Neural cell (in vitro differentiated cells): ENCODE measurements at regions not wholly inside any gene's neighbourhood (a gene's known extent, or its start where the extent isn't known, plus 50 kb on each side); places are given as distances from the start of the nearest gene placed in this dataset.

Source experiments
- H2AFZ ChIP-seq: fragments of 200-600, 300-800 bp; sonication (generic), shearing (Covaris generic); 2 replicates; pipeline ENCODE4 v1.6.0; 2014; ENCODE audit warnings: low read depth, mild to moderate bottlenecking, antibody characterized with exemption, low read length, moderate library complexity
- H3F3A ChIP-seq: fragments of 200-600 bp; shearing (Covaris generic); 2 replicates; pipeline ENCODE4 v1.6.1; 2016; ENCODE audit warnings: mild to moderate bottlenecking, moderate library complexity, mixed read lengths, antibody characterized with exemption, low read length; ENCODE audit not compliant: insufficient read depth, poor library complexity, severe bottlenecking
- H3K27ac ChIP-seq: fragments of 200-600, 300-800 bp; sonication (generic), shearing (Covaris generic); 2 replicates; pipeline ENCODE4 v1.5.1; 2014; ENCODE audit warnings: mild to moderate bottlenecking, low read length, moderate library complexity
- H3K27me3 ChIP-seq: fragments of 300-800, 200-600 bp; sonication (generic), shearing (Covaris generic); 2 replicates; pipeline ENCODE4 v1.6.0; 2014; ENCODE audit warnings: mild to moderate bottlenecking, low read depth, low read length, moderate library complexity; ENCODE audit not compliant: insufficient read depth
- H3K36me3 ChIP-seq: fragments of 300-800, 200-600 bp; sonication (generic), shearing (Covaris generic); 2 replicates; pipeline ENCODE4 v1.5.1; 2014; ENCODE audit warnings: mild to moderate bottlenecking, antibody characterized with exemption, low read length, moderate library complexity; ENCODE audit not compliant: insufficient read depth
- H3K4me2 ChIP-seq: fragments of 300-800, 200-600 bp; sonication (generic), shearing (Covaris generic); 2 replicates; pipeline ENCODE4 v1.6.0; 2014; ENCODE audit warnings: mild to moderate bottlenecking, low read length
- H3K4me3 ChIP-seq: fragments of 300-800, 200-600 bp; sonication (generic), shearing (Covaris generic); 2 replicates; pipeline ENCODE4 v1.5.1; 2014; ENCODE audit warnings: mild to moderate bottlenecking, low read length, moderate library complexity
- H3K79me2 ChIP-seq: fragments of 200-600 bp; shearing (Covaris generic); replicated peaks from 2 replicates; pipeline ENCODE4 v1.6.0; 2014; ENCODE audit warnings: mild to moderate bottlenecking, low read length, moderate library complexity; ENCODE audit not compliant: insufficient read depth
- H3K9ac ChIP-seq: fragments of 300-800, 200-600 bp; sonication (generic), shearing (Covaris generic); 2 replicates; pipeline ENCODE4 v1.6.1; 2016; ENCODE audit warnings: mild to moderate bottlenecking, low read length, mixed read lengths
- H3K9me2 ChIP-seq: fragments of 200-600 bp; shearing (Covaris generic); 2 replicates; pipeline ENCODE4 v1.6.1; 2016; ENCODE audit warnings: mild to moderate bottlenecking, low read length, mixed read lengths; ENCODE audit not compliant: insufficient read depth
- H3K9me3 ChIP-seq: fragments of 200-600, 300-800 bp; sonication (generic), shearing (Covaris generic); 2 replicates; pipeline ENCODE4 v1.6.1; 2016; ENCODE audit warnings: mild to moderate bottlenecking, mixed run types, low read length, moderate library complexity, mixed read lengths
- H4K20me1 ChIP-seq: fragments of 200-600 bp; shearing (Covaris generic); 2 replicates; pipeline ENCODE4 v1.6.1; 2016; ENCODE audit warnings: mild to moderate bottlenecking, mixed run types; ENCODE audit not compliant: insufficient read depth
- CTCF ChIP-seq: fragments of 450-650 bp; IDR thresholded peaks from 2 replicates; pipeline ENCODE4 v1.5.1; 2014; ENCODE audit warnings: antibody characterized with exemption, mild to moderate bottlenecking, moderate library complexity; ENCODE audit not compliant: poor library complexity, severe bottlenecking
- EP300 ChIP-seq: fragments of 450-650 bp; conservative IDR thresholded peaks from 2 replicates; pipeline ENCODE4 v1.6.1; 2014; ENCODE audit warnings: antibody characterized with exemption, mild to moderate bottlenecking, moderate library complexity; ENCODE audit not compliant: poor library complexity, severe bottlenecking
- EZH2 ChIP-seq: fragments of 200-600, 300-800 bp; shearing (Covaris generic), sonication (generic); IDR thresholded peaks from 2 replicates; pipeline ENCODE4 v1.6.1; 2014; ENCODE audit warnings: antibody characterized with exemption, low read length, borderline replicate concordance, mild to moderate bottlenecking; ENCODE audit not compliant: insufficient read depth, poor library complexity, severe bottlenecking
- MXI1 ChIP-seq: fragments of 450-650 bp; conservative IDR thresholded peaks from 2 replicates; pipeline ENCODE4 v1.6.1; 2014; ENCODE audit warnings: antibody characterized with exemption, mild to moderate bottlenecking; ENCODE audit not compliant: poor library complexity, severe bottlenecking
- POLR2AphosphoS5 ChIP-seq: IDR thresholded peaks from 2 replicates; pipeline ENCODE4 v1.6.1; 2012
- RAD21 ChIP-seq: fragments of 450-650 bp; conservative IDR thresholded peaks from 2 replicates; pipeline ENCODE4 v1.6.1; 2014; ENCODE audit warnings: antibody characterized with exemption, mild to moderate bottlenecking, moderate library complexity
- REST ChIP-seq: IDR thresholded peaks from 2 replicates; pipeline ENCODE4 v1.6.1; 2012; ENCODE audit warnings: borderline replicate concordance
- SMC3 ChIP-seq: fragments of 450-650 bp; conservative IDR thresholded peaks from 2 replicates; pipeline ENCODE4 v1.6.1; 2014; ENCODE audit warnings: antibody characterized with exemption, mild to moderate bottlenecking, moderate library complexity; ENCODE audit not compliant: poor library complexity
- TAF1 ChIP-seq: IDR thresholded peaks from 2 replicates; pipeline ENCODE4 v1.6.1; 2012; ENCODE audit warnings: low read depth

DNA sequence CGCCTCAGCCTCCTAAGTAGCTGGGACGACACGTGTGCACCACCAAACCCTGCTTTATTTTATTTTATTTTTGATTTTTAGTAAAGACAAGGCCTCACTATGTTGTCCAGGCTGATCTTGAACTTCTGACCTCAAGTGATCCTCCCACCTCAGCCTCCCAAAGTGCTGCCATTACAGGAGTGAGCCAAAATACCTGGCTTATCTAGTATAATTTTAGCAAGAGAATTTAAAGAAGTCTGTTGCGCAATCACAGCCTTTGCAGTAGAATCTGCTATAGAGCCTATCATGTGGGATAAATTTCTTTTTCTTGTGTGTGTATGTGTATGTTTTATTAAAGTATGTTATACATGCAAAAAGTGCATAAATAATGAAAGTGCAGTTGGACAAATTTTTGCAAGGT lies 92.1 kb upstream of the ANKEF1 start:
- Histone ChIP-seq H3K27ac (no peak overlapping the region), H3K36me3 (no peaks in the 10 kb centered on the region), H3F3A (no peaks in the 10 kb centered on the region), H3K27me3 (no peaks in the 10 kb centered on the region), H2AFZ (no peak overlapping the region), H3K9me2 (no peaks in the 10 kb centered on the region), H3K4me3 (no peak overlapping the region), H3K9ac (no peak overlapping the region), H3K9me3 (no peaks in the 10 kb centered on the region), H4K20me1 (no peaks in the 10 kb centered on the region), H3K4me2 (no peak overlapping the region), H3K79me2 (no peaks in the 10 kb centered on the region)
- TF ChIP-seq RAD21 (no peak), REST (no peak), EZH2 (no peak), MXI1 (no peak), SMC3 (no peak), EP300 (no peak), TAF1 (no peak), POLR2AphosphoS5 (no peak), CTCF (no peak)

DNA sequence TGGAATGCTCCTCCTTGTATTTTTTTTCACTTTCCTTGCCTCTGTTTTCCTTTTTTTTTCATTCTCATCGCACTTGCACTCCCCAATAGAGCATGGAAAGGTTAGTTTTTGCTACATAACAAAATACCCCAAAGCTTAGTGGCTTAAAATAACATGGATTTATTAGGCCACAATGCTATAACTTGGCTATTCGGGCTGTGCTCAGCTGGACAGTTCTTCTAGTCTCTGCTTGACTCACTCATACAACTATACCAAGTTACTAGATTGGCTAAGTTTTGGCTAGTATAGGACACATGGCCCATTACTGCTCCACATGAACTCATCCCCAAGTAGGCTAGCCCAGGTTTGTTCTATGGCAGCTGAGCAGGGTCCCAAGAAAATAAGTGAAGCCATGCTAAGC lies 94.5 kb upstream of the ANKEF1 start:
- H3K9me2 ChIP-seq = no peaks in the 10 kb centered on the region
- no peak overlapping the region for H3K4me2 ChIP-seq
- no peak overlapping the region for H3K27ac ChIP-seq
- H4K20me1 ChIP-seq = no peaks in the 10 kb centered on the region
- no peaks in the 10 kb centered on the region for H3K9me3 ChIP-seq
- H3K36me3 ChIP-seq = no peaks in the 10 kb centered on the region
- no peak for TF ChIP-seq RAD21
- H3K27me3 ChIP-seq = no peaks in the 10 kb centered on the region
- no peaks in the 10 kb centered on the region for H3F3A ChIP-seq
- H2AFZ ChIP-seq = no peak overlapping the region
- H3K9ac ChIP-seq = no peak overlapping the region
- no peak overlapping the region for H3K4me3 ChIP-seq
- H3K79me2 ChIP-seq = no peaks in the 10 kb centered on the region

DNA sequence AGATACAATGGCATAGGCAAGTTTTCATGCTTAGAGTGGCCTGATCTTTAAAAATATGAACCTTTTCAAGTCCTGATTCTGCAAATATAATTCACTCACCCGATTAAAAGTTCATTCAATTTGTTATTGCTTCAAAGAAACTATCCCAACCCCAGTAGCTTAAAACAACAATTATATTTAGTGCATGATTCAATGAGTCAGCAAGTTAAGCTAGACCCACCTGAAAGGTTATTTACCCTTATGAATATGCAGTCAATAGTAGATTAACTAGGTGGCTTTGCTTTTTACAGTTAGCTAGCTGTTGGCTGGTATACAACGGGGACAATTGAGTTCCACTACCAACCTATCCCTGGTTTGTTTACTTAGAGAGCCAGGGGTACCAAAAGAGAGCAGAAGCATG lies 95.6 kb upstream of the ANKEF1 start:
- TF ChIP-seq SMC3 (no peak), EZH2 (no peak), MXI1 (no peak), REST (no peak), RAD21 (no peak), CTCF (no peak), POLR2AphosphoS5 (no peak), EP300 (no peak), TAF1 (no peak)
- no peak overlapping the region for H3K4me2 ChIP-seq
- no peak overlapping the region for H2AFZ ChIP-seq
- no peaks in the 10 kb centered on the region for H3K9me3 ChIP-seq
- H3K4me3 ChIP-seq = no peak overlapping the region
- H3F3A ChIP-seq = no peaks in the 10 kb centered on the region
- H3K36me3 ChIP-seq = no peaks in the 10 kb centered on the region
- H3K79me2 ChIP-seq = no peaks in the 10 kb centered on the region
- H4K20me1 ChIP-seq = no peaks in the 10 kb centered on the region
- no peak overlapping the region for H3K9ac ChIP-seq
- H3K9me2 ChIP-seq = no peaks in the 10 kb centered on the region
- no peak overlapping the region for H3K27ac ChIP-seq
- no peaks in the 10 kb centered on the region for H3K27me3 ChIP-seq
